ENCODE measurements at regions not wholly inside any gene's neighbourhood (a gene's known extent, or its start where the extent isn't known, plus 50 kb on each side); places are given as distances from the start of the nearest gene placed in this dataset.

DNA sequence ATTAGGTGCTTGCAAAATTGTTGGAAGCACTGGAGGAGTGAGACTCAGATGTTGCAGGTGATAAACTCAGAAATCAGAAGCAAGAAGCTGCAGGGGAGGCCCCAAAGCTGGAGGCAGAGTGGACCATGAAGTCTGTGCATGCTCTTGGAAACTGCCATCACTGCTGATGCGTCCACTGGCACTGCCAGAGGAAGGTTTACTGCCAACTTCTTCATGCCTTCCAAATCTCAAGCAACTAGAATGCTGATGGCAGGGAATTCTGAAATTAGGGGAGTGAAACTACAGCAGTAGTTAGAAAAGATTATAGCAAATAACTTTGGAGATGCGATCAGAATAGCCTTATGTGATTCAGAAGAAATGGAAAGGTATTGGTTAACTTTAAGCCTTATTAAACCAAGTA lies 277.1 kb upstream of the SDK2 start:
- no peaks in the 10 kb centered on the region for H3K36me3 ChIP-seq (replicated peaks; ENCODE audit: low read depth, low read length)

GRCh38 chr17:73924114-73924908 lies 279.2 kb upstream of the RPL38 start:
- TF ChIP-seq EZH2phosphoT487 (IDR thresholded peaks at IDR 0.05; ENCODE audit: low read depth), result no peak
- TF ChIP-seq CTCF (IDR thresholded peaks at IDR 0.05; ENCODE audit: low read depth, low read length), result no peak
- no peaks in the 10 kb centered on the region for H3K36me3 ChIP-seq (replicated peaks; ENCODE audit: low read depth, low read length)
- no peaks in the 10 kb centered on the region for H4K20me1 ChIP-seq (ENCODE audit: insufficient read depth, low read length)
- no peak overlapping the region for H2AFZ ChIP-seq (ENCODE audit: low read depth, low read length)
- H3K27me3 ChIP-seq (ENCODE audit: low read depth, low read length), result peaks cover 7% of the 10 kb centered on the region; the same call in 1 of the 2 replicates
- H3K27ac ChIP-seq (ENCODE audit: low read length), result no peak overlapping the region
- H3K4me2 ChIP-seq (ENCODE audit: low read length), result no peak overlapping the region
- peaks cover 3% of the 10 kb centered on the region; the same call in 1 of the 2 replicates for H3K9me3 ChIP-seq (ENCODE audit: insufficient read depth, low read length)
- H3K4me3 ChIP-seq (ENCODE audit: low read length), result no peak overlapping the region
- no peak overlapping the region for H3K9ac ChIP-seq (ENCODE audit: low read length)
- no peaks in the 10 kb centered on the region for H3K4me1 ChIP-seq (ENCODE audit: low read length)
- H3K79me2 ChIP-seq (ENCODE audit: low read length), result no peaks in the 10 kb centered on the region

More for the DNA sequence above, 277.1 kb upstream of the SDK2 start:
- no peak overlapping the region for H3K27ac ChIP-seq (ENCODE audit: low read length)
- peaks cover 7% of the 10 kb centered on the region; the same call in 1 of the 2 replicates for H3K27me3 ChIP-seq (ENCODE audit: low read depth, low read length)
- no peak overlapping the region for H2AFZ ChIP-seq (ENCODE audit: low read depth, low read length)
- H3K4me1 ChIP-seq (ENCODE audit: low read length), result no peaks in the 10 kb centered on the region
- H3K79me2 ChIP-seq (ENCODE audit: low read length), result no peaks in the 10 kb centered on the region
- no peak overlapping the region for H3K4me2 ChIP-seq (ENCODE audit: low read length)
- H3K9ac ChIP-seq (ENCODE audit: low read length), result no peak overlapping the region
- H4K20me1 ChIP-seq (ENCODE audit: insufficient read depth, low read length), result no peaks in the 10 kb centered on the region
- H3K9me3 ChIP-seq (ENCODE audit: insufficient read depth, low read length), result 0 out of 2 replicates have a peak, but pooled peaks cover 3% of the 10 kb centered on the region
- H3K4me3 ChIP-seq (ENCODE audit: low read length), result no peak overlapping the region
- no peak for TF ChIP-seq EZH2phosphoT487 (IDR thresholded peaks at IDR 0.05; ENCODE audit: low read depth)

DNA sequence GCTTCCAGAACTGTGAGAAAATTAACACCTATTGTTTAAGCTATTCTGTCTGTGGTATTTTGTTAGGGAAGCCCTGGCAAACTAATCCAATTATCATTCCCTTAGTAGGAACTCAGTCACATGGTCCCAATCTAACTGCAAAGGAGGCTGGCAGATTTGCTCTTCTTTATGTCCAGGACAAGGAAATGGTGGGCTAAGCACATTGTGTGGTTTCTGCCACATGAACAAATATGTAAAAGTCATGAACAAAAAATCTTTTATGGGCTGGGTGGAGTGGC lies 278.6 kb upstream of the RPL38 start:
- H3K4me1 ChIP-seq (ENCODE audit: low read length), result no peaks in the 10 kb centered on the region
- no peaks in the 10 kb centered on the region for H4K20me1 ChIP-seq (ENCODE audit: insufficient read depth, low read length)
- H3K4me2 ChIP-seq (ENCODE audit: low read length), result no peak overlapping the region
- no peak overlapping the region for H2AFZ ChIP-seq (ENCODE audit: low read depth, low read length)
- no peak overlapping the region for H3K9ac ChIP-seq (ENCODE audit: low read length)
- peaks cover 7% of the 10 kb centered on the region; the same call in 1 of the 2 replicates for H3K27me3 ChIP-seq (ENCODE audit: low read depth, low read length)
- H3K4me3 ChIP-seq (ENCODE audit: low read length), result no peak overlapping the region
- no peak overlapping the region for H3K27ac ChIP-seq (ENCODE audit: low read length)
- H3K9me3 ChIP-seq (ENCODE audit: insufficient read depth, low read length), result peaks cover 2% of the 10 kb centered on the region; the same call in 1 of the 2 replicates
- no peaks in the 10 kb centered on the region for H3K36me3 ChIP-seq (replicated peaks; ENCODE audit: low read depth, low read length)
- no peaks in the 10 kb centered on the region for H3K79me2 ChIP-seq (ENCODE audit: low read length)
- TF ChIP-seq CTCF (IDR thresholded peaks at IDR 0.05; ENCODE audit: low read depth, low read length), result no peak
- no peak for TF ChIP-seq EZH2phosphoT487 (IDR thresholded peaks at IDR 0.05; ENCODE audit: low read depth)

GRCh38 chr17:73929860-73930430 lies 273.5 kb upstream of the RPL38 start:
- Histone ChIP-seq H3K79me2 (ENCODE audit: low read length) (no peaks in the 10 kb centered on the region), H3K27me3 (ENCODE audit: low read depth, low read length) (0 out of 2 replicates have a peak, but pooled peaks cover 5% of the 10 kb centered on the region), H3K4me3 (ENCODE audit: low read length) (no peak overlapping the region), H3K9ac (ENCODE audit: low read length) (no peak overlapping the region), H3K4me1 (ENCODE audit: low read length) (no peaks in the 10 kb centered on the region), H4K20me1 (ENCODE audit: insufficient read depth, low read length) (no peaks in the 10 kb centered on the region), H3K9me3 (ENCODE audit: insufficient read depth, low read length) (peaks cover 2% of the 10 kb centered on the region; the same call in 1 of the 2 replicates), H3K27ac (ENCODE audit: low read length) (no peak overlapping the region), H3K4me2 (ENCODE audit: low read length) (no peak overlapping the region), H3K36me3 (replicated peaks; ENCODE audit: low read depth, low read length) (no peaks in the 10 kb centered on the region), H2AFZ (ENCODE audit: low read depth, low read length) (no peak overlapping the region)
- no peak for TF ChIP-seq CTCF (IDR thresholded peaks at IDR 0.05; ENCODE audit: low read depth, low read length)
- no peak for TF ChIP-seq EZH2phosphoT487 (IDR thresholded peaks at IDR 0.05; ENCODE audit: low read depth)

All from OCI-LY3 (cell line).